ENCODE measurements at regions not wholly inside any gene's neighbourhood (a gene's known extent, or its start where the extent isn't known, plus 50 kb on each side); places are given as distances from the start of the nearest gene placed in this dataset.
"Not testable (repeated sequence)": the region's sequence is repeated elsewhere in the genome, so short reads cannot be mapped to it uniquely, and the experiment has no call there.

DNA sequence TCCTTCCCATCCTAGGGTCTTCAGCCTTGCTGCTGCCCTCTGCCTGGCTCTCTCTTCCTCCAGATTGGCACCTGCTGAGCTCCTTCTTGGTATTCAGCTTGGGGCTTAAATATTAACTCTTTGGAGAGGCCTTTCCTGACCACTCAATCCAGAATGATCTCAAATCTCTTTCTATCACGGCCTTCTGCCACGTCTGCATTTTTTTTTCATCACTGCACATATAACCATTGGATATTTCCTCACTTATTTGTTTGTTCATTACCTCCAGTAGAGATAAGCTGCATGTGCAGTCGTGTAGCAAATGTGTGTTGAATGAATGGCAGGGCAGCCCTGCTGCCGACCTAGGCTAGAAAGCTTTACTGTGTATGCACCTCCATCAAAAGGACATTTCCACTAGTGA lies 51.6 kb upstream of the MPP7 start:
- DNase-seq (ENCODE audit: low spot score) (no peak), ATAC-seq (no peak)

DNA sequence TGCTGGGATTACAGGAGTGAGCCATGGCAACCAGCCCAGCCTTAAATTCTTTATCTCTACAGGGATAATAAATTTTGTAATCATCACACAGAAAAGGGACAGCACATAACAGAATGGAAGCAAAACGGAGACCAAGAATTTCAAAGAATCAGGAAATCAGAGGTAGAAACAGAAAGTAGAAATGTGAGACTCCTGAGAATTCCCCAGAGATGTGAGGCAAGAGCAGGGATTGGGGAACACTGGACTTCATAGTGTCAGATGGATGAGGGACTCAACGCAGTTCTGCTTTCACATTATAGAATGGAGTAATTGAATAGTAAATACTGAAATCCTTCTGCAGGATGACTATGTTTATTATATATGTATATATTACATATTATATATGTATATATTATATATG lies 52.5 kb upstream of the MPP7 start:
- DNase-seq (ENCODE audit: low spot score) (no peak), ATAC-seq (no peak)

DNA sequence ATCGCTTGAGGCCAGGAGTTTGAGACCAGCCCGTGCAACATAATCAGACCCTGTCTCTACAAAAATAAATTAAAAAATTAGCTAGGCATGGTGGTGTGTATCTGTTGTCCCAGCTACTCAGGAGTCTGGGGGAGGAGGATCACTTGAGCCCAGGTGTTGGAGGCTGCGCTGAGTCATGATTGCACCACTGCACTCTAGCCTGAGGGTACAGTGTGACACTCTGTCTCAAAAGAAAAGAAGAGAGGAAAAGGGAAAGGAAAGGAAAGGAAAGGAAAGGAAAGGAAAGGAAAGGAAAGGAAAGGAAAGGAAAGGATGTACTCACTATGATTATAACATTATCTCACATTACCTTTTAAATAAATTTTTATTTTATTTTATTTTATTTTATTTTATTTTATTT lies 56.5 kb upstream of the MPP7 start:
- DNase-seq (ENCODE audit: low spot score) (no peak), ATAC-seq (no peak)

DNA sequence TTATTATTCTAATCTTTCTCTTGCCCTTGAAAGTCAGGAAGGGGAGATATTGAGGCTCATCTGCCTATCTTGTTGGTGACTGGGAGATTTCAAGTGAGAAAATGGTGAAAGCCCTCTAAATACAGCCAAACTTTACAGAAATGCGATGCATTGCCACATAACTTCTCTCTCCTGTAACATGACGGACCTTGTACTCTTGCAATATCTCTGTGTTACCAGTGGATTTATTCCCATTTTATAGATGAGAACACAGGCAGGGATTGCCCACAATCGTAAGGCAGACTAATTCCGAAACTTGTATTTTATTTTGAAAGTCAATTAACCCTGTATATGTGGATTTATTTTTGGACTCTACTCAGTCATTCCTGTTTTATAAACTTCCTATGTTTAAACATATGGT lies 57.3 kb upstream of the MPP7 start:
- ATAC-seq (no peak), DNase-seq (ENCODE audit: low spot score) (no peak)

DNA sequence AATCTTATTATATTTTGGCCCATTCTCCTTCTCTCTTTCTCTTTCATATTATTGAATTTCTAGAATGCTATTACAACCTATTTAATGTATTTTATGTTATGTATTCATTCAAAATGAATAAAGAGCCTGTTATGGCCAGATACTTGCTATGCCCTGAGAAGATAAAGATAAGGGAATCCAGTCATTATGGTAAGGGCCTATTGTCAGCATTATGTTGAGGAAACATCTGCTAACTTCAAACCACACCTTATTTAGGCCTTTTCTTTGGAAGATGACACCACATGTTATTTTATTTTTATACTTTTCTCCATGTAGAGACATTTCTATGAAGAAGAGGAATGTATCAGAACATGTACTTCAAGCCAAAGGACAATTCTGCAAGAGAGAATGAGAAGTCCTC lies 60.5 kb upstream of the MPP7 start:
- ATAC-seq (no peak), DNase-seq (ENCODE audit: low spot score) (no peak)

DNA sequence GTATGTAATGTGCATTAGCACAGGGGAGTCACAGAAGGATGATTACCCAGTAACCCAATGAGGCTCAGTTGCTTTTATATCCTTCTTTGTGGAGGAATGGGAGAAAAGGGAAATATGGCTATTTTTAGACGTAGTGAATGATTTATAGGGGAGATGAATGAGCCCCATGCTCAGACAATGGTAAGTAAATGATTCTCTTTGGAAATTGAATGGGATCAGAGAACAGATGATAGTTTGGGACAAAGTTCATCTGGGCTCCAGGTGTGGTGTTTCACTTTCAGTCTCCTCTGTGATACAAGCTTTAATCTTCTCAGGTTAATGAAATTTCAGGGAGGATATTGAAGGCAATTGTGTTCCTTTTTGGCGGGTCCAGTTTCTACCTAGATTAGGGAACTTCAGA lies 63.0 kb upstream of the MPP7 start:
- DNase-seq (ENCODE audit: low spot score) (no peak), ATAC-seq (peak; percentile 98)

DNA sequence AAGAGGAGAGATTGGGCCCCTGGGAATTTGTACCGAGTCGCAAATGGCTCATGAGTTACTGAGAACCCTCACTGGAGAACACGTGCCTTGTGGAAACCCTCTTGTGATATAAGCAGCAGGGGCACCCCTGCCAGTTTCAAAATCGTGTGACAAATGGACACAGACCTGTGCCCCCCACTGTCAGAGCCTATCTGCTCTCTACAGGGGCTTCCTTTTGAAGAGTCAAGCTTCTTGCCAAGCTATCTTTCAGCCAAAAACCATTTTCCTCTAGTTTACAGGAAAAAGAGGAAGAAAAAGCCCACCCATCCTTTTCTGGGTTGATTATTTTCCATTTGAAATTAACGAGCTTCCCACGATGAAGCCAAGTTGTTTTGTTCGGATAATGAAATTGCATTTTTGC lies 64.1 kb upstream of the MPP7 start:
- ATAC-seq: no peak

DNA sequence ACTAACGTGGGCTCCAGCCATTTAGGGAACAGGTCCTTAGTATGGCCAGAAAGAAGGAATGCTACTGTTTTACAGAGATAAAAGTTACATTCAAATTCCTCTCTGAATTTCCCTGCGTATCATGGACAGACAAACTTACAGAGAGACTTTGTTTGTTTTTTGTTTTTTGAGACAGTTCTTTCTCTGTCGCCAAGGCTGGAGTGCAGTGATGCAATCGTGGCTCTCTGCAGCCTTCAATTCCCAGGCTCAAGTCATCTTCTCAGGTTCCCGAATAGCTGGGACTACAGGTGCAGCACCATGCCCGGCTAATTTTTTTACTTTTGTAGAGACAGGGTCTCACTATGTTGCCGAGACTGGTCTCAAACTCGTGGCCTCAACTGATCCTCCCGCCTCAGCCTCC lies 64.5 kb upstream of the MPP7 start:
- ATAC-seq (no peak), DNase-seq (ENCODE audit: low spot score) (no peak)

More for the DNA sequence above, 64.1 kb upstream of the MPP7 start:
- DNase-seq (ENCODE audit: low spot score): no peak

DNA sequence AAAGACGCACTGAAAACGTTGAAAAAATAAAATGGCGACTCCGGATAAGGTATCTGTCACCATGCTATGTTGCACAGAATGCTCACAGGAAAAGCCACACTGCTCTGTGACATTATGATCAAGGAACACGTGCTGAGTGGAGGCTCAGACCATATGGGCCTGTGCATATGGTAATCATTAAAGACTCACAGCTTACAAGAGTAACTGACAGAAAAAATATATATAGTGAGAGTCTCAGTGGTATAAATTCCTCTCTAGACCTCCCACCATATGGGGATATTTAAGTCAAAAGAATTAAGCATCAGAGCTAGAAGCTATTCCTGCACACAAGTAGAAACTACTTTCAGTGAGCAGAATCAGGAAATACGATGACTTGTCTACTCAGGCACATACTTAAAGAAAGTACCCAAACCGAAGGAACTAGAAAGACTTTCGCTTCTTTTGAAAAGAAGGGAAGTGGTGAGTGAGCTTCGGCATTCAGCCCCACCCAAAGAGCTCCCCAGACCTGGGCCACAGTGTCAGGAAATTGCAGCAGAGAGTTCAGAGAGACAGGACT lies 65.1 kb upstream of the MPP7 start:
- no peak for DNase-seq (ENCODE audit: low spot score)

DNA sequence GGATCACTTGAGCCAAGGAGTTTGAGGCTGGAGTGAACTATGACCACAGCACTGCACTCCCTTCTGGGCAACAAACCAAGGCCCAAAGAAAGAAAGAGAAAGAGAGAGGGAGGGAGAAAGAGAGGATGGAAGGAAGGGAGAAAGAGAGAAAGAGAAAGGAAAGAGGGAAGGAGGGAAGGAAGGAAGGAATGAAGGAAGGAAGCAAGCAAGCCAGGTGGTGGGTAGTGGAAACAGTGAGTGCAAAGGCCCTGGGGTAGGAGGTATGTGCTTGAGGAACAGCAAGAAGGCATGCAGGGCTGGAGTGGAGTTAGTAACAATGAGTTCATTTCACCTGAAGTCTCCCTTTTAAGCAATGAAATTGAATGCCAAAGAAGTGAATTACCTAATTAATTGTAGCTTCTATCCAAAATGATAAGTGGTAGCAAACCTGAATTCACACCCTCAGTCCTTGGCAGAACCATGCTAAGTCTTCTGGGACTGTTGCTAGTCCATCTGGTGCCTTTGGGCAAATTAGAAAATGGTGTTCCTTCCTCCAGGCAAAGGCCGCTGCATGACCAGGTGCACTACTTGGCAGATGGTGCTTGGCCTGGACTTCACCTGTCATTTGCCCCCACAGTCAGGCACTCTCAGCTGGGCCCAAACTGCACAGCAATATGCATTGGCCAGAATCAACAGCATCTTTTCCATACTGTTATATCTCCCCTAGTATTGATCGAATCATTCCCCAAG lies 67.4 kb upstream of the MPP7 start:
- ATAC-seq: no peak

More for the DNA sequence above, 65.1 kb upstream of the MPP7 start:
- peak; percentile 10 for ATAC-seq

DNA sequence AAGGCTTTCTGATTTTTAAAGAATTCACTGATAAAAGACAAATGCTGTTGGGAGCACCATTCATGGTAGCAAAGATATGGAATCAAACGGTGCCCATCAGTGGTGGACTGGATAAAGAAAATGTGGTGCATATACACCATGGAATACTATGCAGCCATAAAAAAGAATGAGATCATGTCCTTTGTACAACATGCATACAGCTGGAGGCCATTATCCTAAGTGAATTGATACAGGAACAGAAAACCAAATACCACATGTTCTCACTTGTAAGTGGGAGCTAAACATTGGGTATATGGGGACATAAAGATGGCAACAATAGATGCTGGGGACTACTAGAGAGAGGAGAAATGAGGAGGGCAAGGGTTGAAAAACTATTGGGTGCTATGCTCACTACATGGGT lies 68.8 kb upstream of the MPP7 start:
- ATAC-seq; DNase-seq (ENCODE audit: low spot score): not testable (repeated sequence)

More for the DNA sequence above, 67.4 kb upstream of the MPP7 start:
- DNase-seq (ENCODE audit: low spot score): no peak

DNA sequence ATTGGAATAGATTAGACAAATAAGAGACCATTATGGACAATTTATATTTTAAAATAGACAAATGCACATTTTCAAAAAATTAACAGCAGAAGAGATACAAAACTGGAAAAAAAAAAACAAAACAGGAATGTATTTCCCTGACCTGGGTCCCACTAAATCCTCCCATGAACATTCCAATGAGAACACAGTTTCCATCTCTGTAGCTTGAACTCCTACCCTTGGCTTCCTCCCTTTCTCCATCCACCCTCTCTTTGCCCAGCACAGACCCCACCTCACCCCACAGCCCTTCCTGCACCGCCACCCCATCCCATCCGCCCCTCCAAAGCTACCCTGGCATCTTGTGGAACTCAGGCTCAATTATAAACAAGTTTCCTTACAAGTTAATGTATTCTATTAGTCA lies 71.2 kb upstream of the MPP7 start:
- ATAC-seq: no peak
- no peak for DNase-seq (ENCODE audit: low spot score)

DNA sequence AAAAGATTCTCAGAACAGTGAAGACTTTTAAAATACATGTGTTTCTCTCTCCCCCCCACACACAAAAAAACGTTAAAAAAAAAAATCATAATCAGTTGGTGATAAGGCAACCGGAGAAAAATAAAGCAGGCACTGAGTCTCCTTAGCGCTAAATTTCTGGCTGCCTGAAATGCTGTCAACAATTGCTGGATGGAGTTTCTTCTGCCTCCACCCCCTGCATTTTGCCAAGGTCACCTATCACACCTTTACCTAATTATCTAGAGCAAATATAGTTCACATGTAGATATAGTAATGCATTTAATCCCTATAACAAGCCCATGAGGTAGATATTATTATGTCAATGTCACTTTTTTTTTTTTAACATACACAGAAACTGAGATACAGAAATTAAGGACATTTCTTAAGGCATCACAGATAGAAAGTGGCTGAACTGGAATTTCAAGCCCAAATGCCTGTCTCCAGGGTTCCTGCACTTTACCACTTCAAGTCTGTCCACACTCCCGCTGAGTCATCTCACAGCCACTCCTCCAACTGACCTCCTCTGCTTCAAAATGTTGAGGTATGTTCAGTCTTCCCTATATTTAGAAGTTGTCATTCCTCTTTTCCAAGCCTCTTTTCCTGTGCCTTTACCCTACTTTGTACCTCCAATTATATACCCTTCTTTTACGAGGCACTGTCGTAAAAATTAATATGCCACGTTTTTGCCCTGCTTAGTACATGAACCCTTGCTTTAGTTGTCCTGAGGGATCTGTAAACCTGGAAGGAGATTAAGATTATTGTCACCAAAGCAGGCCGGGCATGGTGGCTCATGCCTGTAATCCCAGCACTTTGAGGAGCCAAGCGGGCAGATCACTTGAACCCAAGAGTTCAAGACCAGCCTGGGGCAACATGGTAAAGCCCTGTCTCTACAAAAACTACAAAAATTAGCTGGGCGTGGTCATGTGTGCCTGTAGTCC lies 72.8 kb upstream of the MPP7 start:
- ATAC-seq (no peak), DNase-seq (ENCODE audit: low spot score) (no peak)

DNA sequence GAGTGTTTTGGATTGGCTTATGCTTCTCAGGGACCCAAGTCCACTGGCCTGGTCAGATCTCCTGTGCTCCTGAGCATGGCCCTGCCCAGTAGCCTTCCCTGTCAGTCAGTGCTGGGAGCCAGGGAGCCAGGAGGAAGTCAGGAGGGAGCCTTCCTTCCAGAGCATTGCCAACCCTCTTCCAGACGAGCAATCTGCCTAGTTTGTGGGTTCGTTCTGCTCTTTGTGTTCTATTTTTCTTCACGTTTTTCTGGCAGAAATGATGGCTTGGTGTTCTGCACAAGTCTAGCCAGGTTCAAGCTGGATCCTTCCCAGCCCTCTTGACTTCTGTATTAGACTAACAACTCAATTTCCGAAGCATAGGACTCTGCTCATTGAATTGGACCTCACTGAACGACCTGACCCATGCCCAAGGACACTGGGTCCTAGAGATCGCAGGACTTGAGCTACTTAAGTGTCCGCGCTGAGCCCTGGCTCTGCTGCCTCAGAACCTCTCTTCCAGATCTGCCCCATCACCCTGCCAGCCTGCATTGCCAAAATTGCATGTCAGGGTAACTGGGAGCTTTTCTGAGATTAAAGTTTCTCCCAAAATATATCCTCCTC lies 76.2 kb upstream of the MPP7 start:
- DNase-seq (ENCODE audit: low spot score): peak; percentile 18
- ATAC-seq: no peak

DNA sequence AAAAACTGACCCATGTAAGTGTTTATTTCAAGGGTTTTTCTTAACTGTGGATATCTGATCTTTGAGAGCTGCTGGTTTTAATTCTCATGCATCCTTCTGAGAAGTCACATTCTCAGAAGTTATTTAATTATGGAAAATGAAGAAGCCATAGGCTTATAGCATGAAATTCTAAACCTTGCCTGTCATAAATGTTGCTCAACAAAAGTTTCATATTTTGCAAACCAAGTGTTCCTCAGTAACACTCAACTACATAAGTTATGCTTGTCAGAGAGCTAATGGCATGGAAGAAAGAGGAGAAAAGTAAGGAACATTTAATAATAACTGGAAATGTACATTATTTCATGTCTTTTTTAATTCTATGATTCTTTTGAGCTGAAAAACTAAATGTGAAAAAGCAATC lies 78.6 kb upstream of the MPP7 start:
- ATAC-seq (no peak), DNase-seq (ENCODE audit: low spot score) (no peak)

DNA sequence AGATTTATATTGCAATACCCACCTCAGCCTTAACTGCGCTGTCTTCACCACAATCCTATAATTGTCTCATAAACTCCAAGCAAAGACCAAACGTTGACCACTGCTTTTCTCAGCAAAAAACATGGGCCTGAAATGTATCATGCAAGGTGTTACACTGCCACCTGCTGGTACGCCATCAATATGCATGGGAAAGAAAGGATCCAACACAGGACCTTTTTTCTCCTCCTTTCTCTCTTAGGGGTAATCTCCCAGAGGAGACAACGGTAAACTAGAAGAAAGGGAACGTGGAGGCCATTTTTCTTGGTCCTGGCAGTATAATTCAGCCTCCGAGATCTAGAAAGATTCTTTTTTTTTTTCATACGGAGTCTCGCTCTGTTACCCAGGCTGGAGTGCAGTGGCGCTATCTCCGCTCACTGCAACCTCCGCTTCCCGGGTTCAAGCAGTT lies 79.1 kb upstream of the MPP7 start:
- DNase-seq (ENCODE audit: low spot score) (peak; percentile 76), ATAC-seq (peak; percentile 99)

DNA sequence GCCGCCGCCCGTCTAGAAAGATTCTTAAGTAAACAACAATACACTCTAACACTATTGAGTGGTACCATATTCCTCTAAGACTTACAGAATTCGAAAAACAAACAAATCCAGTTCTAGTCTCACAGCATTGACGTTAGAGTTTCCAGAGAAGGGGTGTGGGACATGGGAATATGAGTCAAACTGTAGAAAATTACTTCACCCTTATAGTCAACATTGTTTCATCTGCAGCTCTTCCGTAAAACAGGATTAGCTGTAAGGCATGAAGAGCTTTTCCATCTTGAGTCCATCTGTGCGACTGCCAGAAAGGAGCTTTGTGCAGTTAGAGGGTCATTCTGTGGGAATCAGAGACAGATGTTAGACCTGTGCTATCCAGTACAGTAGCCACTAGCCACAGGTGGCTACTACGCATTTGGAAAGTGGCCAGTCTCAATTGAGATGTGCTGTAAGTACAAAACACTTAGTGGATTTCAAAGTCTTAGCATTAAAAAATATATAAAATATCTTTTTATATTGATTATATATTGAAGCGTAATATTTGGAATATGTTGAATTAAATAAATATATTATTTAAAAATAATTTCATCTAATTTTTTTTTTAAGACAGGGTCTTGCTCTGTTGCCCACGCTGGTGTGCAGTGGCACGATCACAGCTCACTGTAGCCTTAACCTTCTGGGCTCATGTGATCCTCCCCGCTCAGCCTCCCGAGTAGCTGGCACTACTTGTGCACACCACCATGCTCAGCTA lies 79.8 kb upstream of the MPP7 start:
- DNase-seq (ENCODE audit: low spot score): peak; percentile 15
- ATAC-seq: no peak

DNA sequence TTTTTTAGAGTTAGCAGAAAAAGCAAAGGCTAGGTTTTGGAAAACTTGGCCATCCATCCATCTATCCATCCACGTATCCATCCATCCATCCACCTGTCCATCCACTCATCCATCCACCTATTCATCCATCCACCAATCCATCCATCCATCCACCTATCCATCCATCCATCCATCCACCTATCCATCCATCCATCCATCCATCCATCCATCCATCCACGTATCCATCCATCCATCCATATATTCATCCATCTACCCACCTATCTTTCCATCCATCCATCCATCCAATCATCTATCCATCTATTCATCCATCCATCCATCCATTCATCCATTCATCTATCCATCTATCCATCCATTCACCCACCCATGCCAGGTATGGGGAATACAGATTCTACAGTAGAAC lies 81.7 kb upstream of the MPP7 start:
- no peak for DNase-seq (ENCODE audit: low spot score)
- no peak for ATAC-seq

DNA sequence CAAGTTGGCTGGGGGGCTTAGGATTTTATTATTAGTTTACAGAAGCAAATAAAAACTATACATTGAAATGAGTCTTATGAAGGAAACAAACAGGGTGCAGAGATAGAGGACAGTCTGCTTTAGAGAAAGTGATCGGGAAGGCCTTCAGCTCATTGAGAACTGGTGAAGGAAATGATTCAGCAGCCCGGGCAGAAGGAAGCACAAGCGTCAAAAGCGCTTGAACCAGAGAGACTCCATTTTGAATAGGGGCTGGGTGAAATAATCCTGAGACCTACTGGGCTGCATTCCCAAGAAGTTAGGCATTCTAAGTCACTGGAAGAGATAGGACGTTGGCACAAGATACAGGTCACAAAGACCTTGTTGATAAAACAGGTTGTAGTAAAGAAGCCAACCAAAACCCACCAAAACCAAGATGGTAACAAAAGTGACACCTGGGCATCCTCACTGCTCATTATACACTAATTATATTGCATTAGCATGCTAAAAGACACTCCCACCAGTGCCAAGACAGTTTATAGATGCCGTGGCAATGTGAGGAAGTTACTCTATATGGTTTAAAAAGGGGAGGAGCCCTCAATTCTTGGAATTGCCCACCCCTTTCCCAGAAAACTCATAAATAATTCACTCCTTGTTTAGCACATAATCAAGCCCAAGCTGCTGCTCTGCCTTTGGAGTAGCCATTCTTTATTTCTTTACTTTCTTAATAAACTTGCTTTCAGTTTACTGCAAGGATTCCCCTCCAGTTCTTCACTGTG lies 83.1 kb upstream of the MPP7 start:
- DNase-seq (ENCODE audit: low spot score): no peak
- no peak for ATAC-seq

DNA sequence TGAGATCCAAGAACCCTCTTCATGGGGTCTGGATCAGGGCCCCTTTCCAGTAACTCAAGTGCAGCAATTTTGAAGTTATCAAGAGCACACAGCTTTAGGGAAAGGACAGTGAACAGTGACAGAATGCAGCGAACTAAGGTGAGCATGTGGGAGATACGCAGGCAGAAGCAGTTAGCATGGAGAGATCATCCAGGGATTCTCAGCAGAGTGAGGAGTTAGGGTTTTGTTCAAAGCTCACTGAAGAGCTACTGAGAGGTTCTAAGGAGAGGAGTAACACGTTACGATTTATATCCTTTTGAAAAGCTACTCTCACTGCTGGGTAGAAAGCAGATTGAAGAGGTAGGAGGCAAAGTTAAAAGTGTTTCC lies 83.6 kb upstream of the MPP7 start:
- DNase-seq (ENCODE audit: low spot score) (no peak), ATAC-seq (no peak)
